ENCODE measurements at regions not wholly inside any gene's neighbourhood (a gene's known extent, or its start where the extent isn't known, plus 50 kb on each side); places are given as distances from the start of the nearest gene placed in this dataset.
"Not testable (repeated sequence)": the region's sequence is repeated elsewhere in the genome, so short reads cannot be mapped to it uniquely, and the experiment has no call there.

- Histone ChIP-seq H3K36me3 (no peaks in the 10 kb centered on the region), H3K4me3 (ENCODE audit: low read depth, low read length) (no peak overlapping the region), H3K27me3 (no peaks in the 10 kb centered on the region), H3K4me1 (no peaks in the 10 kb centered on the region), H3K9me3 (no peaks in the 10 kb centered on the region)
- no peak for DNase-seq
- no peak for TF ChIP-seq CTCF (IDR thresholded peaks at IDR 0.05; ENCODE audit: low read depth, low read length)
Observed at GRCh38 chr16:9014389-9014788, 50.7 kb upstream of the USP7 start.

GRCh38 chr16:9015489-9015888 is 51.8 kb upstream of the USP7 start:
- no peak for DNase-seq
- Histone ChIP-seq H3K27me3 (no peaks in the 10 kb centered on the region), H3K9me3 (no peaks in the 10 kb centered on the region), H3K36me3 (no peaks in the 10 kb centered on the region), H3K4me3 (ENCODE audit: low read depth, low read length) (no peak overlapping the region), H3K4me1 (no peaks in the 10 kb centered on the region)
- TF ChIP-seq CTCF (IDR thresholded peaks at IDR 0.05; ENCODE audit: low read depth, low read length), result no peak

GRCh38 chr16:9016005-9016404 is 52.3 kb upstream of the USP7 start:
- H3K27me3 ChIP-seq; H3K4me3 ChIP-seq (ENCODE audit: low read depth, low read length); H3K4me1 ChIP-seq; DNase-seq; H3K9me3 ChIP-seq; H3K36me3 ChIP-seq: not testable (repeated sequence)

- no peak for TF ChIP-seq CTCF (IDR thresholded peaks at IDR 0.05; ENCODE audit: low read depth, low read length)
- Histone ChIP-seq H3K9me3 (no peaks in the 10 kb centered on the region), H3K4me1 (no peaks in the 10 kb centered on the region), H3K27me3 (no peaks in the 10 kb centered on the region), H3K36me3 (no peaks in the 10 kb centered on the region), H3K4me3 (ENCODE audit: low read depth, low read length) (no peak overlapping the region)
- DNase-seq, result no peak
Observed at GRCh38 chr16:9016824-9017223, 53.1 kb upstream of the USP7 start.

GRCh38 chr16:9027070-9027799 is 63.5 kb upstream of the USP7 start:
- no peaks in the 10 kb centered on the region for H3K36me3 ChIP-seq
- no peaks in the 10 kb centered on the region for H3K9me3 ChIP-seq
- TF ChIP-seq CTCF (IDR thresholded peaks at IDR 0.05; ENCODE audit: low read depth, low read length), result no peak
- no peak for DNase-seq
- H3K27me3 ChIP-seq, result no peaks in the 10 kb centered on the region
- H3K4me1 ChIP-seq, result no peaks in the 10 kb centered on the region
- no peak overlapping the region for H3K4me3 ChIP-seq (ENCODE audit: low read depth, low read length)

- not testable (repeated sequence) for H3K4me1 ChIP-seq
Observed at GRCh38 chr16:9028491-9028890, 63.0 kb upstream of the HAPSTR1 start.

GRCh38 chr16:9031107-9031506 is 60.3 kb upstream of the HAPSTR1 start:
- H3K4me1 ChIP-seq, result no peaks in the 10 kb centered on the region
- no peaks in the 10 kb centered on the region for H3K9me3 ChIP-seq
- no peak overlapping the region for H3K4me3 ChIP-seq (ENCODE audit: low read depth, low read length)
- H3K36me3 ChIP-seq, result no peaks in the 10 kb centered on the region
- TF ChIP-seq CTCF (IDR thresholded peaks at IDR 0.05; ENCODE audit: low read depth, low read length), result no peak
- no peak for DNase-seq
- H3K27me3 ChIP-seq, result no peaks in the 10 kb centered on the region

More at GRCh38 chr16:9028491-9028890, 63.0 kb upstream of the HAPSTR1 start:
- not testable (repeated sequence) for H3K4me3 ChIP-seq (ENCODE audit: low read depth, low read length); H3K9me3 ChIP-seq; DNase-seq; H3K27me3 ChIP-seq; H3K36me3 ChIP-seq
